ENCODE measurements at regions not wholly inside any gene's neighbourhood (a gene's known extent, or its start where the extent isn't known, plus 50 kb on each side); places are given as distances from the start of the nearest gene placed in this dataset.

GRCh38 chr6:121595646-121596045, 160.2 kb downstream of the GJA1 start:
- TF ChIP-seq CTCF (IDR thresholded peaks at IDR 0.05; ENCODE audit: low read depth, low read length, poor library complexity, severe bottlenecking): no peak
- TF ChIP-seq EZH2phosphoT487 (IDR thresholded peaks at IDR 0.05; ENCODE audit: borderline replicate concordance, low read length): no peak

All from DOHH2 (cell line).